ENCODE measurements at regions not wholly inside any gene's neighbourhood (a gene's known extent, or its start where the extent isn't known, plus 50 kb on each side); places are given as distances from the start of the nearest gene placed in this dataset.

- no peak for TF ChIP-seq CTCF (IDR thresholded peaks at IDR 0.05)
- no peak for TF ChIP-seq EP300 (IDR thresholded peaks at IDR 0.05; ENCODE audit: low read depth)
Measured at GRCh38 chr13:44140146-44140545, 233.5 kb upstream of the SERP2 start.

Data from transverse colon (tissue), 3 donors.